Psoas muscle (tissue), 7 donors: ENCODE measurements at regions not wholly inside any gene's neighbourhood (a gene's known extent, or its start where the extent isn't known, plus 50 kb on each side); places are given as distances from the start of the nearest gene placed in this dataset.

Experiments used
- ATAC-seq, 4 donors: fragments of 200-7000 bp; cut with Tn5 transposase; one replicate each; pipeline ENCODE4 v1.9.1; 2020; ENCODE audit warnings: moderate library complexity in 3 of 4, mild to moderate bottlenecking in 2 of 4
- DNase-seq, 2 donors: peaks; one replicate each; pipeline ENCODE4 v3.0.0-alpha.2; 2020
- H3K27ac ChIP-seq: fragments of 200-600 bp; one replicate; pipeline ENCODE4 v1.8.0; 2022
- H3K27me3 ChIP-seq, 3 donors: fragments of 200-600 bp in 1 of 3; one replicate each; pipeline versions ENCODE4 v1.6.1 to v1.8.0; 2013 to 2022; ENCODE audit warnings: low read length in 2 of 3, mild to moderate bottlenecking in 2 of 3, moderate library complexity in 1 of 3; ENCODE audit not compliant: insufficient read depth in 3 of 3
- H3K36me3 ChIP-seq, 2 donors: fragments of 200-600 bp in 1 of 2; one replicate each; pipeline versions ENCODE4 v1.6.1 to v1.8.0; 2013 to 2022; ENCODE audit warnings: low read depth in 1 of 2, mild to moderate bottlenecking in 1 of 2, moderate library complexity in 1 of 2; ENCODE audit not compliant: insufficient read depth in 1 of 2
- H3K4me1 ChIP-seq: fragments of 200-600 bp; one replicate; pipeline ENCODE4 v1.8.0; 2022
- H3K4me3 ChIP-seq: fragments of 200-600 bp; one replicate; pipeline ENCODE4 v1.8.0; 2022; ENCODE audit warnings: mild to moderate bottlenecking
- H3K9me3 ChIP-seq: fragments of 200-600 bp; one replicate; pipeline ENCODE4 v1.8.0; 2022
- WGBS, 3 donors: extraction: QIAGEN DNeasy Blood & Tissue Kit; methylation state at CpG; one replicate each; pipeline versions ENCODE4 v1.1.6 to v1.1.7; 2013; 5-methylcytosine and 5-hydroxymethylcytosine counted together
- intact Hi-C, 2 donors: fragments of 100-400 bp; cut with DNase I; formaldehyde crosslinking; loops; one replicate each; pipeline versions ENCODE4 v1.11.0 to v1.14.2; 2022
- TF ChIP-seq, protein P1 (sequence below): fragments of 200-600 bp; IDR thresholded peaks from one replicate; pipeline ENCODE4 v1.8.0; 2022; ENCODE audit warnings: antibody characterized with exemption
- donor health status: healthy with polysubstance abuse.
- donor health status: DM: no; HTN: no; CAD: no; lungs with moderate emphysema.
- donor health status: Bipolar disorder and iron deficiency.
- donor health status: healthy.
- donor health status: DM: yes; HTN: yes; CAD: no.
- donor health status: DM: no; HTN: no; CAD: no.
- donor health status: DM: yes; HTN: yes; CAD: no.

- H3K27ac ChIP-seq: no peak overlapping the region
- 27 to 45% (median 29%) methylated on average over 2 of the region's 2 CpGs for WGBS, 3 donors
- no peaks in the 10 kb centered on the region for H3K4me1 ChIP-seq
- intact Hi-C loops: no loop called here
- ATAC-seq (no peak), DNase-seq (no peak)
- no peaks in the 10 kb centered on the region for H3K36me3 ChIP-seq
- no peaks in the 10 kb centered on the region for H3K9me3 ChIP-seq
- no peak overlapping the region for H3K4me3 ChIP-seq
- TF ChIP-seq, protein P1, sequence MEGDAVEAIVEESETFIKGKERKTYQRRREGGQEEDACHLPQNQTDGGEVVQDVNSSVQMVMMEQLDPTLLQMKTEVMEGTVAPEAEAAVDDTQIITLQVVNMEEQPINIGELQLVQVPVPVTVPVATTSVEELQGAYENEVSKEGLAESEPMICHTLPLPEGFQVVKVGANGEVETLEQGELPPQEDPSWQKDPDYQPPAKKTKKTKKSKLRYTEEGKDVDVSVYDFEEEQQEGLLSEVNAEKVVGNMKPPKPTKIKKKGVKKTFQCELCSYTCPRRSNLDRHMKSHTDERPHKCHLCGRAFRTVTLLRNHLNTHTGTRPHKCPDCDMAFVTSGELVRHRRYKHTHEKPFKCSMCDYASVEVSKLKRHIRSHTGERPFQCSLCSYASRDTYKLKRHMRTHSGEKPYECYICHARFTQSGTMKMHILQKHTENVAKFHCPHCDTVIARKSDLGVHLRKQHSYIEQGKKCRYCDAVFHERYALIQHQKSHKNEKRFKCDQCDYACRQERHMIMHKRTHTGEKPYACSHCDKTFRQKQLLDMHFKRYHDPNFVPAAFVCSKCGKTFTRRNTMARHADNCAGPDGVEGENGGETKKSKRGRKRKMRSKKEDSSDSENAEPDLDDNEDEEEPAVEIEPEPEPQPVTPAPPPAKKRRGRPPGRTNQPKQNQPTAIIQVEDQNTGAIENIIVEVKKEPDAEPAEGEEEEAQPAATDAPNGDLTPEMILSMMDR: no peak
- H3K27me3 ChIP-seq: no peaks in the 10 kb centered on the region
Observed at GRCh38 chr6:54474898-54475297, 166.7 kb downstream of the TINAG start.

DNA sequence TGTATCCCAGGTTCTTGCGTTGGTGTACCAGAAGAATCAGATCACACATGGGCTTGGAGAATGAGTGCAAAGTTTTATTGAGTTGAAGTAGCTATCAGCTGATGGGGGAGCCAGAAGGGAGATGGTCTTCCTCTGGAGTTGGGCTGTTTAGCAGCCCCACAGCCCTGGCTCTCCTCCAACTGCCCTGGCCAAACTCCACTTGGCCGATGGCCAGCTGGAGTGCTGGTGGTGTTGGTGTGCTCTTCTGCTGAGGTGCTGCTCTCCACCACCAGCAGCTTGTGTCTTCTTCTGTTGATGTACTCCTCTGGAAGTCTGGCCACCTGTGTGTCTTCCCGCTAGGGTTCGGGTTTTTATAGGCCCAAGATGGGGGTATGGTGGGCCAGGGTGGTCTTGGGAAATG, 172.8 kb downstream of the TINAG start:
- WGBS, 3 donors: 79 to 84% (median 81%) methylated on average over 4 of the region's 4 CpGs
- DNase-seq (no peak), ATAC-seq (no peak)
- Histone ChIP-seq H3K9me3 (no peaks in the 10 kb centered on the region), H3K4me3 (no peak overlapping the region), H3K27ac (no peak overlapping the region), H3K4me1 (no peaks in the 10 kb centered on the region), H3K36me3 (no peaks in the 10 kb centered on the region), H3K27me3 (no peaks in the 10 kb centered on the region)
- intact Hi-C loops: no loop called here
- TF ChIP-seq, protein P1: no peak

- Histone ChIP-seq H3K27ac (no peak overlapping the region), H3K4me1 (no peaks in the 10 kb centered on the region), H3K9me3 (peaks cover 4% of the 10 kb centered on the region), H3K4me3 (no peak overlapping the region), H3K36me3 (no peaks in the 10 kb centered on the region), H3K27me3 (no peaks in the 10 kb centered on the region)
- WGBS, 3 donors: 81 to 87% (median 86%) methylated on average over 3 of the region's 3 CpGs
- intact Hi-C loops: no loop called here
- DNase-seq: no peak
- TF ChIP-seq, protein P1: no peak
- no peak for ATAC-seq
Observed at GRCh38 chr6:54491431-54491830, 183.2 kb downstream of the TINAG start.

DNA sequence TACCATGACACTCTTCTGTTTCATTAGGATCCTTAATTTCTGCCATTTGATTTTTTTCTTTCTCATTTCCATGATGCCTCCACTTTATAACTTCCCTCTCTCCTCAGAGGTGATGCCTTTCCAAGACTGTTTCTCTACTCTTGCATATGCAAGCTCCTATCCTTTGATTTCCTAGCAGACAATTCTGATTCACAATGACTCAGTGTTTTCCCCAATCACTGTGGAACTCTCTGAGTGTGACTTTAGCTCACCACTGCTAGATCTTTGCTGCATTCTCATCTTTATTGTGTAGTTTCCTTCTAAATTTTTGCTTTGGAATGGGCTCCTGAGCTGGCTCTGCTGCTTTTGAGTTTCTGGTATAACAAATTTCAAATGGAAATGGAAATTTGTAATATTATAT, 184.9 kb downstream of the TINAG start:
- intact Hi-C loops: no loop called here
- H3K9me3 ChIP-seq: peaks cover 4% of the 10 kb centered on the region
- no peak overlapping the region for H3K27ac ChIP-seq
- H3K27me3 ChIP-seq: no peaks in the 10 kb centered on the region
- H3K36me3 ChIP-seq: no peaks in the 10 kb centered on the region
- DNase-seq (no peak), ATAC-seq (no peak)
- TF ChIP-seq, protein P1: no peak
- H3K4me1 ChIP-seq: no peaks in the 10 kb centered on the region
- H3K4me3 ChIP-seq: no peak overlapping the region

- 57 to 65% (median 64%) methylated on average over 1 of the region's 1 CpG for WGBS, 3 donors
Observed at GRCh38 chr6:54503144-54503543, 194.9 kb downstream of the TINAG start.

More at GRCh38 chr6:54503144-54503543, 194.9 kb downstream of the TINAG start:
- H3K4me3 ChIP-seq: no peak overlapping the region
- H3K9me3 ChIP-seq: peaks cover 8% of the 10 kb centered on the region
- DNase-seq (no peak), ATAC-seq (no peak)
- H3K4me1 ChIP-seq: no peaks in the 10 kb centered on the region
- H3K27ac ChIP-seq: no peak overlapping the region
- no peaks in the 10 kb centered on the region for H3K27me3 ChIP-seq
- intact Hi-C loops: no loop called here
- TF ChIP-seq, protein P1: no peak
- no peaks in the 10 kb centered on the region for H3K36me3 ChIP-seq
